Liver (tissue), 3 donors: ENCODE measurements at regions not wholly inside any gene's neighbourhood (a gene's known extent, or its start where the extent isn't known, plus 50 kb on each side); places are given as distances from the start of the nearest gene placed in this dataset.

Experiments used
- FOXA1 ChIP-seq: IDR thresholded peaks from 2 replicates; pipeline ENCODE4 v1.6.1; 2016; ENCODE audit warnings: antibody characterized with exemption
- HNF4A ChIP-seq, 2 donors: conservative IDR thresholded peaks; 2 replicates each; pipeline ENCODE4 v1.6.1; 2016; ENCODE audit warnings: antibody characterized with exemption in 2 of 2, mild to moderate bottlenecking in 2 of 2
- SP1 ChIP-seq: IDR thresholded peaks from 2 replicates; pipeline ENCODE4 v1.6.1; 2018; ENCODE audit warnings: antibody characterized with exemption, mild to moderate bottlenecking
- YY1 ChIP-seq: IDR thresholded peaks from 2 replicates; pipeline ENCODE4 v1.6.1; 2016; ENCODE audit warnings: antibody characterized with exemption, mild to moderate bottlenecking
- TF ChIP-seq, protein P1 (sequence below): fragments of 150-350 bp; IDR thresholded peaks from 2 replicates; pipeline ENCODE4 v1.5.1; 2017; ENCODE audit warnings: improper control_type of control experiment, low read depth, low read length; ENCODE audit not compliant: missing input control
- TF ChIP-seq, protein P2 (sequence below): IDR thresholded peaks from 2 replicates; pipeline ENCODE4 v1.6.1; 2016; ENCODE audit warnings: antibody characterized with exemption
- TF ChIP-seq, protein P3 (sequence below): IDR thresholded peaks from 2 replicates; pipeline ENCODE4 v1.6.1; 2016; ENCODE audit warnings: antibody characterized with exemption, mild to moderate bottlenecking
- TF ChIP-seq, protein P4 (sequence below): IDR thresholded peaks from 2 replicates; pipeline ENCODE4 v1.6.1; 2016; ENCODE audit warnings: antibody characterized with exemption
- donor health status: healthy.
- donor health status: healthy.

DNA sequence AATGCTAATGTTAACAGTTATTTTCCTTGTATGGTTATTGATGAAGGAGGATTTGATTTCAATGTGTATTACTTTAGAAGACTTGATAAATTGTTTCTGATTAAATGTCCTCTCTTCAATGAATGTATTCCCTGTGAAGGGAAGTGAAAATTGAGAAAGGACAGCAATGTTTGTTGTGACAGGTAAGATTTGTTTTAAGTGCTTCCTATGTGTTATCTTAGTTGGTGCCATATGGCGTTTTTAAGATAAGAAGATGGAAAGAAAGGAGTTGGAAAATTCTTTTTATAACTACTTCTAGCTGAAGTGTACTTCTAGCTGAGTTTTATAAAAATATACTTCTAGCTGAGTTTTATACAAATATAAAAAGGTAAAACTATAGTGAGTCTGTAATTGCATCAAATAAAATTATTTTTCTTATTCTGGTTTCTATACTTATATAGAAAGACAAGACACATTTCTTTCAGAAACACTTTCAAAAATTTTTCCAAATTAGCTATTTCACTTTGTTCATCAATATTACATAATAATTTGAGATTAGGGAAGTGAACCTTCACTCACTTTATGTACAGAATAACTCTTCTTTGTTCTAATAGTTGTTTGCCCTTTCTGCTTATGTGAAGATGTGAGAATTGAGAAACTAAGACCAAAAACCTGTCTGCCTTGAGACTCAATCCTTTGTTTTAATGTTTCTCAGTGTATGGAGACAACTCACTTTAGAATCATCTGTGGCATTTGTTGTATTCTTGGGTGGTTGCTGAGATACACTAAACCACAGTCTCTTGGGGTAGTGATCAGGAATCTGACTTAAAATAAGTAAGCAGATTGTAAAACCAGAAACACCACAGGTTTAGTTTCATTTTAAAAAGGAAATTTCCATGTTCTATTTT lies 382.9 kb upstream of the B3GALT2 start:
- TF ChIP-seq, protein P1, sequence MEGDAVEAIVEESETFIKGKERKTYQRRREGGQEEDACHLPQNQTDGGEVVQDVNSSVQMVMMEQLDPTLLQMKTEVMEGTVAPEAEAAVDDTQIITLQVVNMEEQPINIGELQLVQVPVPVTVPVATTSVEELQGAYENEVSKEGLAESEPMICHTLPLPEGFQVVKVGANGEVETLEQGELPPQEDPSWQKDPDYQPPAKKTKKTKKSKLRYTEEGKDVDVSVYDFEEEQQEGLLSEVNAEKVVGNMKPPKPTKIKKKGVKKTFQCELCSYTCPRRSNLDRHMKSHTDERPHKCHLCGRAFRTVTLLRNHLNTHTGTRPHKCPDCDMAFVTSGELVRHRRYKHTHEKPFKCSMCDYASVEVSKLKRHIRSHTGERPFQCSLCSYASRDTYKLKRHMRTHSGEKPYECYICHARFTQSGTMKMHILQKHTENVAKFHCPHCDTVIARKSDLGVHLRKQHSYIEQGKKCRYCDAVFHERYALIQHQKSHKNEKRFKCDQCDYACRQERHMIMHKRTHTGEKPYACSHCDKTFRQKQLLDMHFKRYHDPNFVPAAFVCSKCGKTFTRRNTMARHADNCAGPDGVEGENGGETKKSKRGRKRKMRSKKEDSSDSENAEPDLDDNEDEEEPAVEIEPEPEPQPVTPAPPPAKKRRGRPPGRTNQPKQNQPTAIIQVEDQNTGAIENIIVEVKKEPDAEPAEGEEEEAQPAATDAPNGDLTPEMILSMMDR, result no peak
- TF ChIP-seq SP1 (no peak), HNF4A (conservative IDR thresholded peaks at IDR 0.05) (no peak), YY1 (no peak), FOXA1 (no peak)
- TF ChIP-seq, protein P2, sequence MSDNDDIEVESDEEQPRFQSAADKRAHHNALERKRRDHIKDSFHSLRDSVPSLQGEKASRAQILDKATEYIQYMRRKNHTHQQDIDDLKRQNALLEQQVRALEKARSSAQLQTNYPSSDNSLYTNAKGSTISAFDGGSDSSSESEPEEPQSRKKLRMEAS, result no peak
- TF ChIP-seq, protein P3, sequence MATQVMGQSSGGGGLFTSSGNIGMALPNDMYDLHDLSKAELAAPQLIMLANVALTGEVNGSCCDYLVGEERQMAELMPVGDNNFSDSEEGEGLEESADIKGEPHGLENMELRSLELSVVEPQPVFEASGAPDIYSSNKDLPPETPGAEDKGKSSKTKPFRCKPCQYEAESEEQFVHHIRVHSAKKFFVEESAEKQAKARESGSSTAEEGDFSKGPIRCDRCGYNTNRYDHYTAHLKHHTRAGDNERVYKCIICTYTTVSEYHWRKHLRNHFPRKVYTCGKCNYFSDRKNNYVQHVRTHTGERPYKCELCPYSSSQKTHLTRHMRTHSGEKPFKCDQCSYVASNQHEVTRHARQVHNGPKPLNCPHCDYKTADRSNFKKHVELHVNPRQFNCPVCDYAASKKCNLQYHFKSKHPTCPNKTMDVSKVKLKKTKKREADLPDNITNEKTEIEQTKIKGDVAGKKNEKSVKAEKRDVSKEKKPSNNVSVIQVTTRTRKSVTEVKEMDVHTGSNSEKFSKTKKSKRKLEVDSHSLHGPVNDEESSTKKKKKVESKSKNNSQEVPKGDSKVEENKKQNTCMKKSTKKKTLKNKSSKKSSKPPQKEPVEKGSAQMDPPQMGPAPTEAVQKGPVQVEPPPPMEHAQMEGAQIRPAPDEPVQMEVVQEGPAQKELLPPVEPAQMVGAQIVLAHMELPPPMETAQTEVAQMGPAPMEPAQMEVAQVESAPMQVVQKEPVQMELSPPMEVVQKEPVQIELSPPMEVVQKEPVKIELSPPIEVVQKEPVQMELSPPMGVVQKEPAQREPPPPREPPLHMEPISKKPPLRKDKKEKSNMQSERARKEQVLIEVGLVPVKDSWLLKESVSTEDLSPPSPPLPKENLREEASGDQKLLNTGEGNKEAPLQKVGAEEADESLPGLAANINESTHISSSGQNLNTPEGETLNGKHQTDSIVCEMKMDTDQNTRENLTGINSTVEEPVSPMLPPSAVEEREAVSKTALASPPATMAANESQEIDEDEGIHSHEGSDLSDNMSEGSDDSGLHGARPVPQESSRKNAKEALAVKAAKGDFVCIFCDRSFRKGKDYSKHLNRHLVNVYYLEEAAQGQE, result no peak
- TF ChIP-seq, protein P4, sequence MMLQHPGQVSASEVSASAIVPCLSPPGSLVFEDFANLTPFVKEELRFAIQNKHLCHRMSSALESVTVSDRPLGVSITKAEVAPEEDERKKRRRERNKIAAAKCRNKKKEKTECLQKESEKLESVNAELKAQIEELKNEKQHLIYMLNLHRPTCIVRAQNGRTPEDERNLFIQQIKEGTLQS, result no peak
